ENCODE measurements at regions not wholly inside any gene's neighbourhood (a gene's known extent, or its start where the extent isn't known, plus 50 kb on each side); places are given as distances from the start of the nearest gene placed in this dataset.

DNA sequence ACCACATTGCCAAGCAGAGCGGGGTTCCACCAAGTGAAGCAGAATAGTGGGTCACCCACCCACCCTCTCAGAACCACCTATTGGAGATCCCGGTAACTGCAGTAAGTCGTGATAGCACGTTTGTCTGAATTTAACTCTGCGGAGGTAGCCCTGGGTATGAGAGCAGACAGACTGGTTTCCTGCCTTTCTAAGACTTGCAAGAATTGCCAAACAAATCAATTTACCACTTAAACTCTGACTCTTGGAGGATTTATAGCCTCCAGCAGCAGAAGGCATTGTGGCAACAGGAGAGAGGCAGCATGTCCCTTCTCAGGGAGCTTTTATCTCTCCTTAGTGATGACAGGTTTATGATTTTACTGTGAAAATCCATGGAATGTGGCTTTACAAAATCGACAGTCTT, 287.9 kb upstream of the FMN2 start:
- TF ChIP-seq, protein P1, sequence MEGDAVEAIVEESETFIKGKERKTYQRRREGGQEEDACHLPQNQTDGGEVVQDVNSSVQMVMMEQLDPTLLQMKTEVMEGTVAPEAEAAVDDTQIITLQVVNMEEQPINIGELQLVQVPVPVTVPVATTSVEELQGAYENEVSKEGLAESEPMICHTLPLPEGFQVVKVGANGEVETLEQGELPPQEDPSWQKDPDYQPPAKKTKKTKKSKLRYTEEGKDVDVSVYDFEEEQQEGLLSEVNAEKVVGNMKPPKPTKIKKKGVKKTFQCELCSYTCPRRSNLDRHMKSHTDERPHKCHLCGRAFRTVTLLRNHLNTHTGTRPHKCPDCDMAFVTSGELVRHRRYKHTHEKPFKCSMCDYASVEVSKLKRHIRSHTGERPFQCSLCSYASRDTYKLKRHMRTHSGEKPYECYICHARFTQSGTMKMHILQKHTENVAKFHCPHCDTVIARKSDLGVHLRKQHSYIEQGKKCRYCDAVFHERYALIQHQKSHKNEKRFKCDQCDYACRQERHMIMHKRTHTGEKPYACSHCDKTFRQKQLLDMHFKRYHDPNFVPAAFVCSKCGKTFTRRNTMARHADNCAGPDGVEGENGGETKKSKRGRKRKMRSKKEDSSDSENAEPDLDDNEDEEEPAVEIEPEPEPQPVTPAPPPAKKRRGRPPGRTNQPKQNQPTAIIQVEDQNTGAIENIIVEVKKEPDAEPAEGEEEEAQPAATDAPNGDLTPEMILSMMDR (IDR thresholded peaks at IDR 0.05; ENCODE audit: low read depth, low read length): no peak
- TF ChIP-seq POLR2A (IDR thresholded peaks at IDR 0.05; ENCODE audit: extremely low read depth, insufficient read length) (no peak), MYC (IDR thresholded peaks at IDR 0.05; ENCODE audit: low read depth, low read length) (no peak)
